ENCODE measurements at regions not wholly inside any gene's neighbourhood (a gene's known extent, or its start where the extent isn't known, plus 50 kb on each side); places are given as distances from the start of the nearest gene placed in this dataset.

DNA sequence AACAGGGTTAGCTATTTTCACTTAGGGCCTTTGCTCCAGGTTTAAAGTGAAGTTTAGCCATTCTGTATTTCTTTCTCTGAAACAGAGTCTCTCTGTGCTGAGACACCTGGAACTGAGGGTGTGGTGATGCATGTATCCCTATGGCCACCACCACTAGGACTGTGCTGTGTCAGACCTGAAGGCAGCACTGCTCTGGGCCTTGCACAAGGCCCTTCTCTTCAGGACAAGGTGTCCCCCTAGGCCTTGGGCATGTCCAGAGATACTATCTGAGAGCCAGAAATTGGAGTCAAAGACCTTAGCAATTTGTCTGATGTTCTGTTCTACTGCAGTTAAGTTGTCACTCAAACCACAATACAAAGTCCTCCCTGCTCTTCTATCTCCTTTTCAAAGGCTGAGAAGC is 1649.2 kb downstream of the AMY1C start:
- TF ChIP-seq EZH2phosphoT487 (IDR thresholded peaks at IDR 0.05; ENCODE audit: borderline replicate concordance, low read depth, low read length): no peak
- TF ChIP-seq, protein P1, sequence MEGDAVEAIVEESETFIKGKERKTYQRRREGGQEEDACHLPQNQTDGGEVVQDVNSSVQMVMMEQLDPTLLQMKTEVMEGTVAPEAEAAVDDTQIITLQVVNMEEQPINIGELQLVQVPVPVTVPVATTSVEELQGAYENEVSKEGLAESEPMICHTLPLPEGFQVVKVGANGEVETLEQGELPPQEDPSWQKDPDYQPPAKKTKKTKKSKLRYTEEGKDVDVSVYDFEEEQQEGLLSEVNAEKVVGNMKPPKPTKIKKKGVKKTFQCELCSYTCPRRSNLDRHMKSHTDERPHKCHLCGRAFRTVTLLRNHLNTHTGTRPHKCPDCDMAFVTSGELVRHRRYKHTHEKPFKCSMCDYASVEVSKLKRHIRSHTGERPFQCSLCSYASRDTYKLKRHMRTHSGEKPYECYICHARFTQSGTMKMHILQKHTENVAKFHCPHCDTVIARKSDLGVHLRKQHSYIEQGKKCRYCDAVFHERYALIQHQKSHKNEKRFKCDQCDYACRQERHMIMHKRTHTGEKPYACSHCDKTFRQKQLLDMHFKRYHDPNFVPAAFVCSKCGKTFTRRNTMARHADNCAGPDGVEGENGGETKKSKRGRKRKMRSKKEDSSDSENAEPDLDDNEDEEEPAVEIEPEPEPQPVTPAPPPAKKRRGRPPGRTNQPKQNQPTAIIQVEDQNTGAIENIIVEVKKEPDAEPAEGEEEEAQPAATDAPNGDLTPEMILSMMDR (conservative IDR thresholded peaks at IDR 0.05; ENCODE audit: low read length): no peak

Data from OCI-LY7 (cell line).